ENCODE measurements at regions not wholly inside any gene's neighbourhood (a gene's known extent, or its start where the extent isn't known, plus 50 kb on each side); places are given as distances from the start of the nearest gene placed in this dataset.

DNA sequence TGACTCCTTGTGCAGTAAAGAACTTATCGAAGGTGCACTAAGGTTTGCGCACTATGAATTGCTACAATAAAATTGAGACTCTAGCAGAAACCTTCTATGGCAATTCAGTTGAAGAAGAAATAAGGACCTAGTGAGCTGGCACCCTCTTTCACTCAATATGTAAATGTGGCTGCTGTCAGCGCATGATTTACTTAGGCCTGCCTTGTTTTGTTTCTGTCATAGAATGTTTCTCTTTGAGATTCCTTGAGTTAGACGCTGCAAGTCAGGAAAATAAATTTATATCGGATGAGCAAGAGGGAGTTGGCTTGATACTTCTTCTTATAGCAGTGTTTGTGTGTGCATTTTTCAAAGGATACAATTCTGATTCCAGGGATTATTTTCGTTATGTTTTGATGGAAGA is 322.1 kb downstream of the BLID start:
- Histone ChIP-seq H3K4me1 (no peaks in the 10 kb centered on the region), H3K27me3 (ENCODE audit: low read depth) (no peaks in the 10 kb centered on the region), H3K9me3 (no peaks in the 10 kb centered on the region), H3K36me3 (replicated peaks) (no peaks in the 10 kb centered on the region), H3K4me3 (no peak overlapping the region)
- no peak for DNase-seq (ENCODE audit: low spot score in 2 of 2)
- in situ Hi-C loops (cut with MboI; ENCODE audit: low sequenced_read_pairs), result no loop called here

DNA sequence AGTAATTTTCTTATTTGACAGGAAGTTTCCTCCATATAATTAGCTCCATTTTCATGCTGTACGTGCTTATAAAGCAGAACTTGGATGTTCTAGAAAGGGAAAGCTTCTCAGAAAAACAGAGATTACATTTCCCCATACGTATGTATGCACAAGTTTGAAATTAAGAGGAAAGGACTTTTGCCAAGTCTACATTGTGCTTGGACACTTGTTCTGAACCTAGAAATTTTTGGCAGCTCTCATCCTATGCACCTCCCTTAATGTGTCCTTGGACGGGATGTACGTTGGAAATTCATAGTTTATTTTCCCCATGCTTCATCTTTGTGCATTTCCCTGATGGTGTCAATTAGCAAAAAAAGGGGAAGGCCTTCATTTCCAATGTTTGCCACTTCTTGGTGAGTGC is 322.7 kb downstream of the BLID start:
- no peaks in the 10 kb centered on the region for H3K4me1 ChIP-seq
- in situ Hi-C loops (cut with MboI; ENCODE audit: low sequenced_read_pairs), result no loop called here
- no peaks in the 10 kb centered on the region for H3K36me3 ChIP-seq (replicated peaks)
- H3K27me3 ChIP-seq (ENCODE audit: low read depth), result no peaks in the 10 kb centered on the region
- no peak for DNase-seq (ENCODE audit: low spot score in 2 of 2)
- H3K4me3 ChIP-seq, result no peak overlapping the region
- H3K9me3 ChIP-seq, result no peaks in the 10 kb centered on the region

DNA sequence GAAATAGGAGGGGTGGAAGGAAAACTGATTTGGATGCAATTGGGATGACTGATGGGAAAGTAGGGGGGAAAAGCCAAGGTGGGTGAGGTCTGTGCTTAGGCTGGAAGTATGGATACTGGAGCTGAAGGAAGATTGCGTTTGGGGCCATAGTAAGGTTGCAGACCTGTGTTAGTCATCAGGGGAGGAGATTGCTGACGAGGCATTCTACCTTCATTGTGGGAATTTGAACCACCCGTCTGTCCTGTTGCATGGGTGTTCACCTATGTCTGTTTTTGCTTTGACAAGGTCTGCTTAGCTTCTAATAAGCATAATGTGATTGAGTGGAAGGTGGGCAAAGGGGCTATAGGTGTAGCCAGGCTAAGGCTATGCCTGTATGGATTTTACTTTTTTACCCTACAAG is 323.8 kb downstream of the BLID start:
- H3K36me3 ChIP-seq (replicated peaks), result no peaks in the 10 kb centered on the region
- H3K27me3 ChIP-seq (ENCODE audit: low read depth), result no peaks in the 10 kb centered on the region
- no peak for DNase-seq (ENCODE audit: low spot score in 2 of 2)
- H3K9me3 ChIP-seq, result no peaks in the 10 kb centered on the region
- in situ Hi-C loops (cut with MboI; ENCODE audit: low sequenced_read_pairs), result no loop called here
- no peaks in the 10 kb centered on the region for H3K4me1 ChIP-seq
- no peak overlapping the region for H3K4me3 ChIP-seq

DNA sequence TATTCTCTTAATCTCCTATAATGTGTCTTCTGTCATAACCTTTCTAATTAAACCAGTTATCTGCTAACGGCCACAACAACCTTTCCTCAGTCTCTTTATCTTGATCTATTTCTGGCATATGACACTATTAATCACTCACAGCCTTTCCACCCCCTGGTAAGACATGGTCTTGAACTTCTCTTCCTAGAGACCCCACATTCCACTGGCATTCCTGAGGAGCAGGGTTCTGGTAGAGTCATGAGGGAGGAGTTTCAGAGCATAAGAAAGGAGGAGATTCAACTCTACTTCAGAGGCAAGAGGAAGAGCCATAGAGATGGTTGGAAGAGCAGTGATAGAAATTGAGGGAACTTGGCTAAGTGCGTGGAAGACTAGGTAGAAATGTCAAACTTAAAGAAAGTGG is 325.6 kb downstream of the BLID start:
- Histone ChIP-seq H3K27me3 (ENCODE audit: low read depth) (no peaks in the 10 kb centered on the region), H3K36me3 (replicated peaks) (no peaks in the 10 kb centered on the region), H3K4me1 (no peaks in the 10 kb centered on the region), H3K9me3 (no peaks in the 10 kb centered on the region), H3K4me3 (no peak overlapping the region)
- in situ Hi-C loops (cut with MboI; ENCODE audit: low sequenced_read_pairs), result no loop called here
- no peak for DNase-seq (ENCODE audit: low spot score in 2 of 2)

DNA sequence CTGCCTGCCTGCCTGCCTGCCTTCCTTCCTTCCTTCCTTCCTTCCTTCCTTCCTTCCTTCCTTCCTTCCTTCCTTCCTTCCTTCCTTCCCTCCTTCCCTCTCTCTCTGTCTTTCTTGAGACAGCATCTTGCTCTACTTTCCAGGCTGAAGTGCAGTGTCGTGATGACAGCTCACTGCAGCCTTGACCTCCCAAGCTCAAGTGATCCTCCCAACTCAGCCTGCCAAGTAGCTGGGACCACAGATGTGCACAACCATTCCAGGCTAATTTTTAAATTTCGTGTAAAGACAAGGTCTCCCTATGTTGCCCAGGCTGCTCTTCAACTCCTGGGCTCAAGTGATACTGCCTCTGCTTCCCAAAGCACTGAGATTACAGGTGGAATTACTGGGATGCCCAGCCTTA is 328.2 kb upstream of the SORL1-AS1 start:
- in situ Hi-C loops (cut with MboI; ENCODE audit: low sequenced_read_pairs), result no loop called here
- Histone ChIP-seq H3K36me3 (replicated peaks) (no peaks in the 10 kb centered on the region), H3K4me1 (no peaks in the 10 kb centered on the region), H3K4me3 (no peak overlapping the region), H3K27me3 (ENCODE audit: low read depth) (no peaks in the 10 kb centered on the region), H3K9me3 (no peaks in the 10 kb centered on the region)
- no peak for DNase-seq (ENCODE audit: low spot score in 2 of 2)

DNA sequence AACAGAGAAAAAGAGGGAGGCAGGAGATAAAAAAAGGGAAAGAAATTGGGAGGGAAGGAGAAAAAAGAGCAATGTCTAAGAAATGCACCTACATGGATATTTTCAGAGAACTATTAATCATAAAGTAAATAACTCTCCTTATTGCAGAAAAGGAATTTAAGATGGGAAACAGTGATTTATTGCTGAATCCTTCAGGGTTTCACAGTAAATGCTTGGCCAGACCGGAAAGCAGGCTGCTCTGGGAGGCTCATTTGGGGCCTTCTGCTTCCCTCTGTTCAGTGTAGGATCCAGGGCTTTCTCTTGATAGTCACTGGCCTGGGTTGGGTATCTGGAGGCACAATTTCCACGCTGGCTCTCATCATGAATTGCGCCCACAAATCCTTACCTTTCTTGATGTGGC is 324.3 kb upstream of the SORL1-AS1 start:
- in situ Hi-C loops (cut with MboI; ENCODE audit: low sequenced_read_pairs), result no loop called here
- Histone ChIP-seq H3K4me1 (no peaks in the 10 kb centered on the region), H3K9me3 (no peaks in the 10 kb centered on the region), H3K4me3 (no peak overlapping the region), H3K27me3 (ENCODE audit: low read depth) (no peaks in the 10 kb centered on the region), H3K36me3 (replicated peaks) (no peaks in the 10 kb centered on the region)
- no peak for DNase-seq (ENCODE audit: low spot score in 2 of 2)

DNA sequence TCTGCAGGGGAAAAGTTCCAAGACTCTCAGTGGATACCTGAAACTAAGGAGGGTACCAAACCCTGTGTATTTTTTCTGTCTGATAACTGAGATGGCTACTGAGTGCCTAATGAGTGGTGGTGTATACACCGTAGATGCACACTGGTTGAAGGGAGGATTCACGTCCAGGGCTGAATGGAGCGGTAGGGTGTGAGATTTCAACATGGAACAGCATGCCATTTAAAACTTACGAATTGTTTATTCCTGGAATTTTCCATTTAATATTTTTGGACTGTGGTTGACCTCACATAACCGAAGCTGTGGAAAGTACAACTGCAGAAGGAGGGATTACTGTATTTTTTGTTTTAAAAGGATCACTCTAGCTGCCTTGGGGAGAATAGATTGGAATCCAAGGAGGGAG is 322.5 kb upstream of the SORL1-AS1 start:
- in situ Hi-C loops (cut with MboI; ENCODE audit: low sequenced_read_pairs), result no loop called here
- Histone ChIP-seq H3K27me3 (ENCODE audit: low read depth) (no peaks in the 10 kb centered on the region), H3K4me3 (no peak overlapping the region), H3K9me3 (no peaks in the 10 kb centered on the region), H3K36me3 (replicated peaks) (no peaks in the 10 kb centered on the region), H3K4me1 (no peaks in the 10 kb centered on the region)
- DNase-seq (ENCODE audit: low spot score in 2 of 2), result no peak

DNA sequence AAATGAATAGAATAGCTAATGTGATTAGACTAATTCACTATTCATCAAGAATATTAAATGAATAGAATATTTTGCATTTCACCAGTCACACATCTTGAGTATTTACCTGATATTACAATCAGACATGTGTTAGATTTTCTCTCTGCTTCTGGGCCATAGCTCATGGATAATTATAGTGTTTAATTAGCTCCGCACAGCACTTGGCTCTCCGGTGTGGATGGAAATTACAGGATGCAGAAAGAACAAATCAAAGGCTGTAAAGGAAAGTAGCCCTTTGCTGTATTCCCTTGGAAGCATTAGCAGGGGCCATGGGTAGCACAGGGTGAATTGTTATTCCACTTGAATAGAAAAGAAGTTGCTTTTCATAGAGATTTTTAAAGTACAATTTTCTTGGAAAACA is 320.3 kb upstream of the SORL1-AS1 start:
- Histone ChIP-seq H3K9me3 (no peaks in the 10 kb centered on the region), H3K36me3 (replicated peaks) (no peaks in the 10 kb centered on the region), H3K27me3 (ENCODE audit: low read depth) (no peaks in the 10 kb centered on the region), H3K4me1 (no peaks in the 10 kb centered on the region), H3K4me3 (no peak overlapping the region)
- no peak for DNase-seq (ENCODE audit: low spot score in 2 of 2)
- in situ Hi-C loops (cut with MboI; ENCODE audit: low sequenced_read_pairs), result no loop called here

DNA sequence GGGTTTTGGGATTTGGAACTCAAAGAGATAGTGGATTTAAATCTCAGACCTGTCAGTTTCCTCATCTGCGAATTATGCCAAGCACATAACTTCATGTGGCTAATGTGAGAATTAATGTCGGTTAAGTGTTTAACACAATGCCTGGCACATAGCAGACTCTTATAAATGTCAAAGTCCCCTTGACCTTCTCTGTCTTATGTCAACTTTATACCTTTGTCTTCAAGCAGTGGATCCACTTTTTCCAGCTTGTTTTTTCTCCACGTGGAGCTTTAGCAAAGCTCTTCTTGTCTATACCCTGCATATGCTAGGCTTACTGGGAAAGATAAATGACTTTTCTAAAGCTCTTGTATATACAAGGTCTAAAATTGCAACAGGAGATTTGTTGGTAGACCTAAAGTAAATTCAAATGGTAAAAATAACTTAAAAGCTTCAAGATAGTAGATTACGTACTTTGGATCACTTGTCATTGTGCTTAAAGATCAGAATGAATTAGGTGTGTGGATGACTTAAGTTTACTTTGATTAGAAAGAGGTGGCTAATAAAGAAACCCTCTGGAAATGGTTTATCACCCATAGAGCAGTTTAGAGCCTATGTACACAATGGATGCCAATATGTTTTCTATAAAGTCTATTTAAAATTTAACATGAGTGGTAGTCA is 318.3 kb upstream of the SORL1-AS1 start:
- Histone ChIP-seq H3K4me3 (no peak overlapping the region), H3K27me3 (ENCODE audit: low read depth) (peaks cover 8% of the 10 kb centered on the region; the same call in 1 of the 2 replicates), H3K4me1 (no peaks in the 10 kb centered on the region), H3K36me3 (replicated peaks) (no peaks in the 10 kb centered on the region), H3K9me3 (no peaks in the 10 kb centered on the region)
- no peak for DNase-seq (ENCODE audit: low spot score in 2 of 2)
- in situ Hi-C loops (cut with MboI; ENCODE audit: low sequenced_read_pairs), result no loop called here

DNA sequence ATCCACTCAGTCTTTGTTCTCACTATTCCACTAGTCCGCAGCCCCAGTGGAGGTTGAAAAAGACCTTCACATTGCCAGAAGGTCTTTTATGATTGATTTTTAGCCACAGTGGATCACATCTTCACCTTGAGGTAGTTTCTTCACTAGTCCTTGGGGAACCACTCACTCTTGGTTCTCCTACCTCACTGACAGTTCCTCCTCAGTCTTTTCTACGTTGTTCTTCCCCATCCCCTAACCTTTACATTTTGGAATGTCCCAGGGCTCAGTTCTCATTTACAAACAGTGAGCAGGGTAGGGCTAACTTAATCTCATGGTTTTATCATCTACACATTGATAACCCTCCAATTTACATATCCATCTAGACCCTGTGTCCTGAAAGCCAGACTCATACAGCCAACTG is 316.4 kb upstream of the SORL1-AS1 start:
- Histone ChIP-seq H3K27me3 (ENCODE audit: low read depth) (peaks cover 11% of the 10 kb centered on the region), H3K36me3 (replicated peaks) (no peaks in the 10 kb centered on the region), H3K4me3 (no peak overlapping the region), H3K9me3 (no peaks in the 10 kb centered on the region), H3K4me1 (no peaks in the 10 kb centered on the region)
- in situ Hi-C loops (cut with MboI; ENCODE audit: low sequenced_read_pairs), result no loop called here
- no peak for DNase-seq (ENCODE audit: low spot score in 2 of 2)

DNA sequence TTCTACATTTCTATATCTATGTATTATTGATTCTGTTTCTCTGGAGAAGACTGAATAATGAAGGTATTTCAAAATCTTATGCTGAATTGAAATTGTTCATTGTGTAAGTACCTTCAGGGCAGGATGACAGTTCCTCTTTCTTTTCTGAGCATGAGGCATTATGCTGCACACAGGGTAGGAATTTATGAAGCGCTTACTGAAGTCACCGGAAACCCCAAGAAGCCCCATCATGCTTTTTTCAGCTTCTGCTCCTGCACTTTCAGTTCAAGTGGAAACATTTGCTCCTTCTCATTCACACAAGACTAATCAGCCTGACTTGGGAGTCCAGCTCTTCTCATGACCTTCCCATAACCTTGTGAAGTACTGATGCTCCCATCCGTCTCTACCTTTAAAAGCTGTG is 314.7 kb upstream of the SORL1-AS1 start:
- H3K9me3 ChIP-seq, result no peaks in the 10 kb centered on the region
- H3K4me1 ChIP-seq, result no peaks in the 10 kb centered on the region
- peaks cover 14% of the 10 kb centered on the region for H3K27me3 ChIP-seq (ENCODE audit: low read depth)
- H3K4me3 ChIP-seq, result no peak overlapping the region
- H3K36me3 ChIP-seq (replicated peaks), result no peaks in the 10 kb centered on the region
- in situ Hi-C loops (cut with MboI; ENCODE audit: low sequenced_read_pairs), result no loop called here
- DNase-seq (ENCODE audit: low spot score in 2 of 2), result no peak

DNA sequence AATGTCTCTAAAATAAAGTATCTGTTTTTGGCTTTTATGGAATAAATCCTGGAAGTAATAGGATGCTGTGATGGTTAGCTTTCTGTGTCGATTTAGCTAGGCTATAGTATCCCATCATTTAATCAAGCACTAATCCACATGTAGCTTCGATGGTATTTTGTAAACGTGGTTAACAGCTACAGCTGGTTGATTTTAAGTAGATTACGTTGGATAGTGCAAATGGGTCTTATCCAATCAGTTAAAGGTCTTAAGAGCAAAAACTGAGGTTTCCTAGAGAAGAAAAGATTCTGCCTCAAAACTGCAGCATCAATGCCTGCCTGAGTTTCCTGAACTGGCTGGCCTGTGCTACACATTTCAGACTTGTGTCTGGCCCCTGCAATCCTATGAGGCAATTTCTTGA is 314.2 kb upstream of the SORL1-AS1 start:
- Histone ChIP-seq H3K27me3 (ENCODE audit: low read depth) (peaks cover 16% of the 10 kb centered on the region), H3K4me3 (no peak overlapping the region), H3K9me3 (no peaks in the 10 kb centered on the region), H3K36me3 (replicated peaks) (no peaks in the 10 kb centered on the region), H3K4me1 (no peaks in the 10 kb centered on the region)
- in situ Hi-C loops (cut with MboI; ENCODE audit: low sequenced_read_pairs), result no loop called here
- no peak for DNase-seq (ENCODE audit: low spot score in 2 of 2)

DNA sequence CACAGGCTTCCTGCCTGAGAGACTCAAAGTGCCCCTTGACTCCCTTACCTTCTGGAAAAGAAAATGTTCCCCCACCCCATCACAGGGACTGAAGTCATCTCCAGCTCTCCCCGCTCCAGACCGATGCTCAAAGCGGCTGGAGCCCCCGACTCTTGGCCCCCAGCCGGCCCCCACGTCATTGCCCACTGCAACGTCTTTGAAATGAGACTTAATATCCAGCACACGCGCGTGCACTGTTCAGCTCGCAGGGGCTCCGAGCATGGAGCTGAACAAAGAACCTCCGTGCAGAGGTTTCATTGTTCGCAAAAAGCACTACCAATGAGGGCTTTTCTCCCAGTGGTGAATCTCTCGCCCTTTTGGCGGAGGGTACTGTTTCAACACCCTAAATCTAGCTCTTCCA is 313.4 kb upstream of the SORL1-AS1 start:
- Histone ChIP-seq H3K4me3 (no peak overlapping the region), H3K4me1 (no peaks in the 10 kb centered on the region), H3K27me3 (ENCODE audit: low read depth) (peaks cover 16% of the 10 kb centered on the region), H3K36me3 (replicated peaks) (no peaks in the 10 kb centered on the region), H3K9me3 (no peaks in the 10 kb centered on the region)
- DNase-seq (ENCODE audit: low spot score in 2 of 2), result no peak
- in situ Hi-C loops (cut with MboI; ENCODE audit: low sequenced_read_pairs), result no loop called here

DNA sequence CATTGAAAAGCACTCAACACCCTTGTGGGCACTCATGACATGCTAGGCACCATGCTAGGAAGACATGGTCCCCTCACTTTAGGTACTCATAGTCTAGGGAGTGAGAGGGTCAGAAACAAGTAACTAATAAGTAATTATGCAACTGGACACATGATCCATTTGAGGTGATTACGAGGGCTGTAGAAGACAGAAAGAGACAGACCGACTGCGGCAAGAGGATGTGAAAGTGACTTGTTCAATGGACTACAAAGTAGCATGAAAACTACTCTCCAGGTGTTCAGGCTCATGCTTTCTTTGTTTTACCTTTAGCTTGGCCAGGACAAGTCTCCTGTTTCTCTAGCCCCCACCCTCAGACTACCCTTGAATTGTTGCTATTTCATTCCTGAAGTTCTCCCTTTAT is 310.8 kb upstream of the SORL1-AS1 start:
- in situ Hi-C loops (cut with MboI; ENCODE audit: low sequenced_read_pairs), result no loop called here
- no peak for DNase-seq (ENCODE audit: low spot score in 2 of 2)
- H3K4me1 ChIP-seq, result no peaks in the 10 kb centered on the region

DNA sequence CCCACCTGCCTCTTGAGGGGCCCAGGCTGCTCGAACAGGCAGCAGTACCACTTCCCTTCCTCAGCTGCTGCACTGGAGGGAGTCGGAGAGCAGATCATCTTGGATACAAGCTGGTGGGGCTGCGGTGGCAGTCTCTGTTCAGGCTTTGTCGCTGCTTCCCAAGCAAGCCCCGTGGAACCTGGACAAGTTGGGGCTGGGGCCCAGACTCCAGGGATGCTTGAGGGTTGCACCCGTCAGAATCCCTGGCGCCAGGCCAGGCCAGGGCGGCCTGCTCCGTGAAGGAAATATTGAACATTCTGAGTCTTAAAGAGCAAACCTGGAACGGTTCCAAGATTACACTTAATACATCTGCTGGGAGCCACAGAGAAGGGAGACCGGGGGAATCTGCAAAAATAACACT is 310.1 kb upstream of the SORL1-AS1 start:
- Histone ChIP-seq H3K27me3 (ENCODE audit: low read depth) (peaks cover 16% of the 10 kb centered on the region), H3K9me3 (no peaks in the 10 kb centered on the region), H3K4me1 (no peaks in the 10 kb centered on the region), H3K36me3 (replicated peaks) (no peaks in the 10 kb centered on the region), H3K4me3 (no peak overlapping the region)
- in situ Hi-C loops (cut with MboI; ENCODE audit: low sequenced_read_pairs), result no loop called here
- DNase-seq (ENCODE audit: low spot score in 2 of 2), result peak in 1 of 2 experiments; percentile 8

More for the DNA sequence above, 310.8 kb upstream of the SORL1-AS1 start:
- Histone ChIP-seq H3K9me3 (no peaks in the 10 kb centered on the region), H3K4me3 (no peak overlapping the region), H3K27me3 (ENCODE audit: low read depth) (peaks cover 16% of the 10 kb centered on the region), H3K36me3 (replicated peaks) (no peaks in the 10 kb centered on the region)
